GM23338 (cell line): ENCODE measurements at regions not wholly inside any gene's neighbourhood (a gene's known extent, or its start where the extent isn't known, plus 50 kb on each side); places are given as distances from the start of the nearest gene placed in this dataset.

ENCODE experiments used
- ATAC-seq: fragments of 200-7000 bp; cut with Tn5 transposase; 3 replicates; pipeline ENCODE4 v1.9.1; 2020
- DNase-seq: peaks from one replicate; pipeline ENCODE4 v3.0.0-alpha.2; 2015; ENCODE audit warnings: low spot score
- H2AFZ ChIP-seq: fragments of 200-600 bp; sonication (generic); 2 replicates; pipeline ENCODE4 v1.8.0; 2016; ENCODE audit warnings: antibody characterized with exemption, mild to moderate bottlenecking, moderate library complexity
- H3F3A ChIP-seq: fragments of 200-600 bp; sonication (generic); replicated peaks from 2 replicates; pipeline ENCODE4 v1.8.0; 2017; ENCODE audit warnings: antibody characterized with exemption, mixed run types, low read depth
- H3K27ac ChIP-seq: fragments of 200-600 bp; sonication (generic); 2 replicates; pipeline ENCODE4 v1.6.1; 2016; ENCODE audit warnings: low read depth
- H3K27me3 ChIP-seq: fragments of 200-600 bp; sonication (generic); 2 replicates; pipeline ENCODE4 v1.8.0; 2016; ENCODE audit warnings: mild to moderate bottlenecking, mixed run types, moderate library complexity; ENCODE audit not compliant: insufficient read depth
- H3K36me3 ChIP-seq: fragments of 200-600 bp; sonication (generic); 2 replicates; pipeline ENCODE4 v1.8.0; 2016; ENCODE audit warnings: mild to moderate bottlenecking; ENCODE audit not compliant: insufficient read depth
- H3K4me1 ChIP-seq: fragments of 200-600 bp; sonication (generic); 2 replicates; pipeline ENCODE4 v1.8.0; 2016; ENCODE audit warnings: mild to moderate bottlenecking, moderate library complexity; ENCODE audit not compliant: insufficient read depth
- H3K4me2 ChIP-seq: fragments of 200-600 bp; sonication (generic); 2 replicates; pipeline ENCODE4 v1.7.1; 2017; ENCODE audit warnings: mixed run types
- H3K4me3 ChIP-seq: fragments of 200-600 bp; sonication (generic); 2 replicates; pipeline ENCODE4 v1.6.1; 2016; ENCODE audit warnings: mixed run types
- H3K79me2 ChIP-seq: fragments of 200-600 bp; sonication (generic); replicated peaks from 2 replicates; pipeline ENCODE4 v1.8.0; 2017; ENCODE audit warnings: mild to moderate bottlenecking; ENCODE audit not compliant: insufficient read depth
- H3K9me2 ChIP-seq: fragments of 200-600 bp; sonication (generic); 2 replicates; pipeline ENCODE4 v1.8.0; 2017; ENCODE audit not compliant: insufficient read depth
- H4K20me1 ChIP-seq: fragments of 200-600 bp; sonication (generic); replicated peaks from 2 replicates; pipeline ENCODE4 v1.8.0; 2017; ENCODE audit warnings: mild to moderate bottlenecking; ENCODE audit not compliant: insufficient read depth
- H3K27ac Mint-ChIP-seq: 2 replicates; pipeline ENCODE4 v1.8.0; 2020; ENCODE audit warnings: inconsistent platforms, mild to moderate bottlenecking, moderate library complexity, mixed read lengths
- H3K27me3 Mint-ChIP-seq: 3 replicates; pipeline ENCODE4 v1.8.0; 2022; ENCODE audit warnings: low read depth, mild to moderate bottlenecking, moderate library complexity, mixed read lengths, inconsistent platforms; ENCODE audit not compliant: insufficient read depth, poor library complexity
- H3K36me3 Mint-ChIP-seq: 3 replicates; pipeline ENCODE4 v1.8.0; 2021; ENCODE audit warnings: low read depth, mild to moderate bottlenecking, inconsistent platforms, moderate library complexity, mixed read lengths
- H3K4me1 Mint-ChIP-seq: 3 replicates; pipeline ENCODE4 v1.8.0; 2020; ENCODE audit warnings: mild to moderate bottlenecking, inconsistent platforms, mixed read lengths
- H3K4me3 Mint-ChIP-seq: 3 replicates; pipeline ENCODE4 v1.8.0; 2021; ENCODE audit warnings: moderate library complexity, mild to moderate bottlenecking, inconsistent platforms, mixed read lengths
- H3K9me3 Mint-ChIP-seq: 3 replicates; pipeline ENCODE4 v1.8.0; 2020; ENCODE audit warnings: moderate library complexity, mild to moderate bottlenecking, inconsistent platforms, mixed read lengths
- CREB1 ChIP-seq: fragments of 250-450 bp; sonication (Bioruptor Pico); IDR thresholded peaks from 2 replicates; pipeline ENCODE4 v1.5.0; 2020; ENCODE audit warnings: low read depth, mild to moderate bottlenecking, moderate library complexity
- ETS1 ChIP-seq: IDR thresholded peaks from 2 replicates; pipeline ENCODE4 v1.6.1; 2016; ENCODE audit warnings: antibody characterized with exemption
- EZH2 ChIP-seq: fragments of 200-600 bp; sonication (generic); IDR thresholded peaks from one replicate; pipeline ENCODE4 v1.8.0; 2017; ENCODE audit warnings: antibody characterized with exemption, mild to moderate bottlenecking, low read depth; ENCODE audit not compliant: unreplicated experiment
- EZH2phosphoT487 ChIP-seq: fragments of 200-600 bp; sonication (generic); IDR thresholded peaks from one replicate; pipeline ENCODE4 v1.8.1; 2018; ENCODE audit warnings: antibody characterized with exemption; ENCODE audit not compliant: unreplicated experiment
- JUNB ChIP-seq: IDR thresholded peaks from one replicate; pipeline ENCODE4 v1.6.1; 2016; ENCODE audit warnings: antibody characterized with exemption; ENCODE audit not compliant: unreplicated experiment
- NANOG ChIP-seq: IDR thresholded peaks from 2 replicates; pipeline ENCODE4 v1.6.1; 2016; ENCODE audit warnings: antibody characterized with exemption, borderline replicate concordance
- POLR2AphosphoS5 ChIP-seq: IDR thresholded peaks from 2 replicates; pipeline ENCODE4 v1.6.1; 2016; ENCODE audit warnings: antibody characterized with exemption, low read depth
- REST ChIP-seq: IDR thresholded peaks from one replicate; pipeline ENCODE4 v1.6.1; 2018; ENCODE audit warnings: antibody characterized with exemption; ENCODE audit not compliant: unreplicated experiment
- STAT1 ChIP-seq: IDR thresholded peaks from one replicate; pipeline ENCODE4 v1.6.1; 2016; ENCODE audit warnings: antibody characterized with exemption; ENCODE audit not compliant: unreplicated experiment
- ZNF114 ChIP-seq: fragments of 250-450 bp; sonication (Bioruptor Pico); IDR thresholded peaks from 2 replicates; pipeline ENCODE4 v1.5.0; 2020; ENCODE audit warnings: mild to moderate bottlenecking, moderate library complexity
- ZNF331 ChIP-seq: fragments of 250-450 bp; sonication (Bioruptor Pico); IDR thresholded peaks from 2 replicates; pipeline ENCODE4 v1.5.0; 2020; ENCODE audit warnings: low read depth, mild to moderate bottlenecking, moderate library complexity
- ZNF462 ChIP-seq: fragments of 250-450 bp; sonication (Bioruptor Pico); IDR thresholded peaks from 2 replicates; pipeline ENCODE4 v1.5.0; 2020; ENCODE audit warnings: mild to moderate bottlenecking, moderate library complexity
- TF ChIP-seq, protein P1 (sequence below), 2 experiments: fragments of 200-600 bp in 1 of 2; sonication (generic) in 1 of 2; conservative IDR thresholded peaks; 2 replicates each; pipeline versions ENCODE4 v1.5.1 to v1.6.1; 2016 to 2017; ENCODE audit warnings: antibody characterized with exemption in 2 of 2, low read depth in 2 of 2, mild to moderate bottlenecking in 2 of 2, moderate library complexity in 1 of 2

GRCh38 chr1:53390736-53391135, 62.9 kb upstream of the LRP8 start:
- no peak overlapping the region for H2AFZ ChIP-seq
- H3K27ac ChIP-seq, result no peak overlapping the region
- no peaks in the 10 kb centered on the region for H3K36me3 ChIP-seq
- 0 out of 2 replicates have a peak, but pooled peaks cover 6% of the 10 kb centered on the region for H3F3A ChIP-seq
- Mint-ChIP-seq H3K9me3 (no peaks in the 10 kb centered on the region; the same call in 2 of the 3 replicates), H3K4me3 (no peak overlapping the region), H3K27me3 (peaks cover 18% of the 10 kb centered on the region), H3K27ac (no peak overlapping the region), H3K36me3 (peaks cover 5% of the 10 kb centered on the region; the same call in 1 of the 3 replicates), H3K4me1 (peaks cover 38% of the 10 kb centered on the region)
- no peaks in the 10 kb centered on the region for H4K20me1 ChIP-seq
- no peak overlapping the region for H3K4me2 ChIP-seq
- no peaks in the 10 kb centered on the region for H3K79me2 ChIP-seq
- 0 out of 2 replicates have a peak, but pooled peaks cover 2% of the 10 kb centered on the region for H3K27me3 ChIP-seq
- TF ChIP-seq EZH2phosphoT487, result no peak
- no peak for TF ChIP-seq JUNB
- TF ChIP-seq STAT1, result no peak
- TF ChIP-seq EZH2, result no peak
- TF ChIP-seq ETS1, result no peak
- TF ChIP-seq NANOG, result no peak
- no peak for TF ChIP-seq POLR2AphosphoS5
- no peak for TF ChIP-seq ZNF462 (CRISPR knock-in tag)
- TF ChIP-seq ZNF114 (CRISPR knock-in tag), result no peak
- TF ChIP-seq REST, result no peak
- no peak for TF ChIP-seq ZNF331 (CRISPR knock-in tag)
- TF ChIP-seq CREB1 (CRISPR knock-in tag), result no peak
- TF ChIP-seq, protein P1, sequence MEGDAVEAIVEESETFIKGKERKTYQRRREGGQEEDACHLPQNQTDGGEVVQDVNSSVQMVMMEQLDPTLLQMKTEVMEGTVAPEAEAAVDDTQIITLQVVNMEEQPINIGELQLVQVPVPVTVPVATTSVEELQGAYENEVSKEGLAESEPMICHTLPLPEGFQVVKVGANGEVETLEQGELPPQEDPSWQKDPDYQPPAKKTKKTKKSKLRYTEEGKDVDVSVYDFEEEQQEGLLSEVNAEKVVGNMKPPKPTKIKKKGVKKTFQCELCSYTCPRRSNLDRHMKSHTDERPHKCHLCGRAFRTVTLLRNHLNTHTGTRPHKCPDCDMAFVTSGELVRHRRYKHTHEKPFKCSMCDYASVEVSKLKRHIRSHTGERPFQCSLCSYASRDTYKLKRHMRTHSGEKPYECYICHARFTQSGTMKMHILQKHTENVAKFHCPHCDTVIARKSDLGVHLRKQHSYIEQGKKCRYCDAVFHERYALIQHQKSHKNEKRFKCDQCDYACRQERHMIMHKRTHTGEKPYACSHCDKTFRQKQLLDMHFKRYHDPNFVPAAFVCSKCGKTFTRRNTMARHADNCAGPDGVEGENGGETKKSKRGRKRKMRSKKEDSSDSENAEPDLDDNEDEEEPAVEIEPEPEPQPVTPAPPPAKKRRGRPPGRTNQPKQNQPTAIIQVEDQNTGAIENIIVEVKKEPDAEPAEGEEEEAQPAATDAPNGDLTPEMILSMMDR (conservative IDR thresholded peaks at IDR 0.05; ENCODE audit: low read depth in 2 of 2), result no peak
- no peak overlapping the region for H3K4me3 ChIP-seq
- ATAC-seq, result no peak
- peaks cover 11% of the 10 kb centered on the region; the same call in 1 of the 2 replicates for H3K4me1 ChIP-seq
- no peaks in the 10 kb centered on the region for H3K9me2 ChIP-seq
- DNase-seq, result no peak
